HUDEP-2 (cell line): ENCODE measurements at regions not wholly inside any gene's neighbourhood (a gene's known extent, or its start where the extent isn't known, plus 50 kb on each side); places are given as distances from the start of the nearest gene placed in this dataset.
"Not testable (repeated sequence)": the region's sequence is repeated elsewhere in the genome, so short reads cannot be mapped to it uniquely, and the experiment has no call there.

Experiments
- DNase-seq, 76 experiments: peaks; one replicate each; lab custom pipeline; 2025; ENCODE audit not compliant: unreplicated experiment in 76 of 76; lab: John Stamatoyannopoulos, UW

DNA sequence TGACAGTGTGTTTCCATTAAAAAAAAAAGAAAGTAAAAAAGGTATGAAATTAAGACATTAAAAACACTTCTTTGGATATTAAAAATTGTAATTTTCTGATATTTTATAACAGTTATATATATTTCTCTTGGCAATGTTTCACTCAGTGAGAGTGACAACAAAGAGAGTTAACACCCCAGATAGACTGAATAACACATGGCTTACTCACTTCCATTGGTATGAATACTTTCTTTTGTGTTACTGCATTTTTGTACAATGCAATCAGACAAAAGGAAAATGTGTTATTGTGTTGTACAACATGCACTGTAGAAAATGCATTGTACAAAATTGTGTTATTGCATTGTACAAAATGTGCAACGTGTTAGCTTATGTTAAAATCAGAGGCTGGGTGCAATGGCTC, 676.6 kb upstream of the AMELY start:
- not testable (repeated sequence) for DNase-seq

DNA sequence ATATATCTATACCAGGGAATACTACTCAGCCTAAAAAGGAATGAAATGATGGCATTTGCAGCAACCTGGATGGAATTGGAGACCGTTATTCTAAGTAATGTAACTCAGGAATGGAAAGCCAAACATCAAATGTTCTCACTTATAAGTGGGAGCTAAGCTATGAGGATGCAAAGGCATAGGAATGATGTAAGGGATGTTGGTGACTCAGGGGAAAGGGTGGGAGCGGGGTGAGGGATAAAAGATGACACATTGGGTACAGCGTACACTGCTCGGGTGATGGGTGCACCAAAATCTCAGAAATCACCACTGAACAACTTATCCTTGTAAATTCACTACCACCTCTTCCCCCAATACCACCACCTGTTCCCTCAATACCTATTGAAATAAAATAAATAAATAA, 651.0 kb upstream of the AMELY start:
- DNase-seq: no peak

DNA sequence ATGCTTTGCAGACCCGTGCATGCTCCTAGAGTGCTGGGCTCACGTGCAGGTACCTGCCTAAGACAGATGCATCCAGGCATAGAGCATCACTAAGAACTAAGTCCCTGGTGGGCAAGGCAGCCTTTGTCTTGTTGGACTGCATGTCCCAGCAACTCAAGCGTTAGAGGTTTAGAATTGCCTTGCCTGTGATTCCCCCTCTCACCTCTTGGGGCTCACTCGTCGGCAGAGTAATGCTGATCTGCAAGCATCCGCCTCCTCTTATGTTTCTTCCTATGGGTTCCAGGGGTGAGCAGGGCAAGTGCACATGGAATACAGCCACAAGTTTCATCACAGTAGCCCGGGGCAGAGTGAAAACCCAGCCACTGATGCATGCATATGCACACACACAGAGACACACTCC, 646.1 kb upstream of the AMELY start:
- no peak for DNase-seq

DNA sequence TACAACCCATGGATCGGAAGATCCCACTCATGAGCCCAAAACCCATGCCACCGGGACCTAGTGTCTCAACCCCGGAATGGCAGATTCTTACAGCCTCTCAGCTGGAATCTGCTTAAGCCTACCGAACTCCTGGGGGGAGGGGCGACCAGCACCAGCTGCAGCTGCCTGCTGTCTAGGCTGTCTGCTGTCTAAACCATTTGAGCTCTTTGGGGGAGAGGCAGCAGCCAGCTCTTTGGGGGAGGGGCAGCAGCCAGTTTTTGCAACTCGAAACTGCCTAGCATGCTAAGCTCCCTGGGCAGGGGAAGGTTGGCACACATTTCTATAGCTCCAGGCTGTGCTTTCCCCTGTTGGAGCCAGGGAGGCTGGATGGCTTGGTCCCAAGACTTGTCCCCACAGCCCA, 643.5 kb upstream of the AMELY start:
- DNase-seq: no peak

DNA sequence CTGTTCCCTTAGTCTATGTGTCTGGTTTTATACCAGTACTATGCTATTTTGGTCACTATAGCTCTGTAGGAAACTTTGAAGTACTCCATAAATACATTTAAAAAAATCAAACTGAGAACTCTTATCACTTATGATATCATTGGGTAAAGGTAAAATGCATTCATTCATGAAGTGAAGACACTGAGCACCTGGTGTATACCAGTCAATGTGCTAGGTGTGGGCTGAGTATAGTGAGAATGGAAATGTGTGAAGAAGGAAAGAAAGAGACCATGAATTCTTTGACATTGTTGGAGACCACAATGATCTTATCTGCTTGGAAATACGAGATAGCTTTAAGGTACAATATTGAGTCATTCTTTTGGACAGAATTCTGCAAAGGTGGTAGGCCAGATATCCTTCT, 633.5 kb upstream of the AMELY start:
- DNase-seq: no peak

DNA sequence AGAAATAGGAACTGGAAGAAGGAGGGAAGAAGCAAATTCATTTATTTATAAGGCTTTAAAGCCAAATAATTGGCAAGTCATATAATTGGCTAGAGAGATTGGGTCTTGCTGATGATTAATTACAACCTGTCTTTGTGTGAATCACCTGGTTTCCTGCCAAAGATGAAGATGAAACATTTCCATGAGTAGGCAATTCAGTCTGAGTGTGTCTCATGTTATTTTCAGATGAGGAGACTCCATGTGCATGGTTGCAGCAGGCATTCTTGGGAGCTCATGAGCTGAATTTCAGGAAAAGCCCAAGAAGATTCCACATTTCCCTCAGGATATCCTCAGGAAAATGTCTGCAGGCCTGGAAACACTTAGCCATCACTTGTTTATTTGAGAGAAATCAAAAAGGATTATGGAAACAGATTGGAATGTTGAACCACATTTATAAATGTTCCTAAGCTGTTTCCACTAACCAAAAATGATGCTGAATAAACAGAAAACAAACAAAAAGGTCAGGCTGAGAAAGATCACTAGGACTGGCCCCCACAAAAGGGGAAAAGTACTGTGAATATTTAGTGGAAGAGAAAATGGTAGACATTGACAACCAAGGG, 632.7 kb upstream of the AMELY start:
- DNase-seq: no peak

DNA sequence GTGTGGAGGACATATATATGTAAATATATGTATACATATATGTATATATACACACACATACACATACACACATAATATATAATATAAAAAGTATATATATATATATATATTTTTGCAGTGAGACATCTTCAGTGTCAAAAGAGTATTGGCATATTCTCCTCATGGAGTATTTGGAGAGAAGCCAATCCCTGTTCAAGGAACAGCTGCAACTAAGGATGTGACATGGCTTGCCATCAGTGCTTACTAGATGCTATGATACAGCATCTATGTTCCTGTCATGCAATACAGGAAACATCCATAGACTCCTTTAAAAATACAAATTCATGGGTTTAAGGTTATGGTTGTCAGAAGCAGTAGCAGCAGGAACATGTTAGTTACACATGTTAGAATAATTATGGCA, 632.0 kb upstream of the AMELY start:
- no peak for DNase-seq

DNA sequence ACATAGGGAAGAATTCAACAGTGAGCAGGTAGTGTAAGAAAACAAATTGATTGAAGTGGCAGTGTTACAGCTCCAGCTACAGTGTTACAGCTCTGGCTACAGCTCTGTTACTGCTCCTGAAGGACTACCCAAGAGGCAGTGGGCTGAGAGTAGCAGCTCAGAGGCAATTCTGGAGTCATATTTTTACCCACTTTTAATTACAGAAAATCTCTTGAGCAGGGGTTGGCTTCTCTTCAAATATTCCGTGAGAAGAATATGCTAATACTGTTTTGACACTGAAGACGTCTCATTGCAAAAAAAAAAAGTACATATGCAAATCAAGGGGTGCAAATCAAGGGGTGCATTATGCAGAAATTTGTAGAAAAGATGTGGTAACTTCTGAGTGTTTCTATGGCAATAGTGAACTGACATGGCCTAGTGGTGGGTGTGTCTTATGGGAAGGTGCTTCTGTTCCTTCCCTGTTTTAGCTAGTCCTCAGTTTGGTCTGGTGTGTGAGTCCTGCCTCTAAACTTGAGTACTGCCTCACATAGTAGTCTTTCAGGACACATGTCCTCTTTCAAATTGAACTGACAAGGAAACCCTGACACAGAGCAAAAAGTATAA, 630.8 kb upstream of the AMELY start:
- no peak for DNase-seq

DNA sequence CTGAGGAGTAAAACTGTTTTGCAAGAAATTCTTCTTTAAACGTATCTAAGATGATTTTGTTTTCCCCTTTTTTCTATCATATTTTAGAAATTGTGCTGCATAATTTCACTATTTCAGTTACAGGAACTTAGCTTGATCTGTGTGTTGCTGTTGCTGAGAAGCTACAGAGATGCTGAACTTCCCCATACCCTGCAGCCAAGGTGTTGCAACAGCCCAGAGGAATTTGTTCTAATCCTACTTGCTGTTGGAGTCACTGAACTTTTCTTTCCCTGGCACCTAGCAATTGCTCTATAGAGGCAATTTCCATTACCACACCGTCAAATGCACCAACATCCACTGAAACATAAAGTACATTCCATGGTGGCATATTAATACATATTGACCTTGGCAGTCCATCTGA, 617.8 kb upstream of the AMELY start:
- no peak for DNase-seq

DNA sequence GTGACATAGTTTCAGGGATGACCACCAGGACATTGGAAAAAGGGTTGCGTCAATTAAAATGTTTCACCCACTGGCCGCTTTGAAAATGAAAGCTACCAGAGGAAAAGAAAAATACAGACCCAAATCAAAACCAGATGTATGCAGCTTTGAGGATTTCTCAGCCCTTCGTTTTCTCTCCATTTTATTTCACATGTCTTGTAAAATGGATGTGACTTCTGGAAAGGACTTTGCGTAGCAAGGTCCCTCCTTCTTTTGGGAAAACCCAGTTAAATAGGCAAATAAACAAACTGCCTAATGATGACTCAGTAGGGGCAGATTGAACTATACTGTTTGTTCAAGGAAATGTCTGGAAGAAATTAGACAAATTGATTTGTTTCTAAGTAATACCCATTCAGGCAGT, 616.0 kb upstream of the AMELY start:
- not testable (repeated sequence) for DNase-seq

DNA sequence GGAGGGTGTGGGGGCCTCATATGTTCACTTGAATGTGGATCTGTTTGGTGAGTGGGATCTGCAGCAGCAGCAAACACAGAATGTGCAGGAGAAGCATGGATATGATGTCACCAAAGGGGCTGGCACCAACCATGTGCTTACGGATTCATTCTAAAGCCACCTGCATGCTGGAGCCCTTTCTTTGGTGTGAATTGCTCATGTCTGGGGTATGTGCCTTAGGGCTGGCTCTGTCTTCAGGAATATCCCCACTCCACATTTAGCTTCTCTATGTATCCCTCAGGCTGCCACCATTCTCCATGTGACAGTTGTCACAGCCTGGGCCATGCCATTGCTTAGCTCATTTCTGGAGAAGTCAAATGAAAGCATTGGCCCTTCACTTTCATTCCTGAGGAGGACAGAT, 606.8 kb upstream of the AMELY start:
- no peak for DNase-seq

DNA sequence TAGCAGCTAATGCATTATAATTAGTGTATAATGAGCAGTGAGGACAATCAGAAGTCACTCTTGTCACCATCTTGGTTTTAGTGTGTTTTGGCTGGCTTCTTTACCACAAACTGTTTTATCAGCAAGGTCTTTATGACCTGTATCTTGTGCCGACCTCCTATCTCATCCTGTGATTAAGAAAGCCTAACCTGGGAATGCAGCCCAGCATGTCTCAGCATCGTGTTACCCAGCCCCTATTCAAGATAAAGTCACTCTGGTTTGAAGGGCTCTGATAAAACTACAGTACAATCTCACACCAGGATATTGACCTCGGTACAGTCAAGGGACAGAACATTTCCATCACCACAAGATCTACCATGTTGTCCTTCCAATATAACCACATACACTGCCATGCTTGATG, 604.7 kb upstream of the AMELY start:
- no peak for DNase-seq

DNA sequence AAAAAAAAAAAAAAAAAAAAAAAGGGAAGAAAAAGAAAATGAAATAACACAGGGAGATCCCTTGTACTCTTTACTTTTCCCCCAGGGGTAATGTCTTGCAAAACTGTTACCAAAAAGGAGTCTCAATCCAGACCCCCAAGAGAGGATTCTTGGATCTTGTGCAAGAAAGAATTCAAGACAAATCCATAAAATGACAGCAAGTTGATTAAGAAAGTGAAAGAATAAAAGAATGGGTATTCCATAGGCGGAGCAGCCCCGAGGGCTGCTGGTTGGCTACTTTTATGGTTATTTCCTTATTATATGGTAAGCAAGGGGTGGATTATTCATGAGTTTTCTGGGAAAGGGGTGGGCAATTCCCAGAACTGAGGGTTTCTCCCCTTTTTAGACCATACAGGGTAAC, 604.3 kb upstream of the AMELY start:
- DNase-seq: no peak

DNA sequence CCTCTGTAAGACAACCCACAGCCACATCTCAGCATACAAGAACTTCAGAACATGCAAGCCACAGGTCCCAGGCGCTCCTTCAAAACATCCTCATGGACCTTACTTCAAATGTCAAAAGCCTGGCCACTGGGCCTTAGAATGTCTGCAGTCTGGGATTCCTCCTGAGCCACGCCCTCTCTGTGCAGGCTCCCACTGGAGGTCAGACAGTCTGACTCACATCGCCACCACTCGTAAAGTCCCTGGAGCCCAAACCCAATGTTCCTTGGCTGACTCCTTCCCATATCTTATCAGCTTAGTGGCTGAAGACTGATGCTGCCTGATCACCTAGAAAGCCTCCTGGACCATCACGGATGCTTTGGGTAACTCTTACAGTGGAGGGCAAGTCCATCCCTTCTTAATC, 591.3 kb upstream of the AMELY start:
- DNase-seq: no peak

DNA sequence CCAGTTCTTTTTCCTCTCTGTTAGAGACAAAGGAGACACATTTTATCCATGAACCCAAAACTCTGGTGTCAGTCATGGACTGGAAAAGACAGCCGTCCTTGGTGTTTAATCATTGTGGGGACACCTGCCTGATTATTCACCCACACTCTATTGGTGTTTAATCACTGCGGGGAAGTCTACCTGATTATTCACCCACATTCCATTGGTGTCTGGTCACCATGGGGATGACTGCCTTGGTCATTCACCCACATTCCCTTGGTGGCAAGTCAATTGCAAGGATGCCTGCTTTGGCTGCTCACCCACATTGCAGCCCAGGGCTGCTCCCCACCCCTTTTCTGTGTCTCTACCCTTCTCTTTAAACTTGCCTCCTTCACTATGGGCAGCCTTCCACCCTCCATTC, 589.7 kb upstream of the AMELY start:
- no peak for DNase-seq

DNA sequence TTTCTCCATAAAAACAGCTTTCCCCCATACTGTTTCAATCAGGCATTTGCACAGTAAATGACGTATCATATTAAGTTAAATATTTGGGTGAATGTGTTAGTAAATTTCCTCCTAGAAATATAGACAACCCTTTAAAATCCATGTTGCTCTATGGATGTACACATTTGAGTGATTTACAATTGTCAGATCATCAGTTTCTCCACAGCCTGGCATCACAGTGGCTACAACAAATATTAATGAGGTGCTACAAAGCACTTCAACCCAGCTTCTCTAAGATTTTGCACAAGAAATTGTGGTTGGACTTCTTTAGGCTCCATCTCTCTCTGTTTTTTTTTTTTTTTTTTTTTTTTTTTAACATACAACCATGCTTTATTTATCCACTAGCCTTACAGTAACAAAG, 584.4 kb upstream of the AMELY start:
- no peak for DNase-seq

DNA sequence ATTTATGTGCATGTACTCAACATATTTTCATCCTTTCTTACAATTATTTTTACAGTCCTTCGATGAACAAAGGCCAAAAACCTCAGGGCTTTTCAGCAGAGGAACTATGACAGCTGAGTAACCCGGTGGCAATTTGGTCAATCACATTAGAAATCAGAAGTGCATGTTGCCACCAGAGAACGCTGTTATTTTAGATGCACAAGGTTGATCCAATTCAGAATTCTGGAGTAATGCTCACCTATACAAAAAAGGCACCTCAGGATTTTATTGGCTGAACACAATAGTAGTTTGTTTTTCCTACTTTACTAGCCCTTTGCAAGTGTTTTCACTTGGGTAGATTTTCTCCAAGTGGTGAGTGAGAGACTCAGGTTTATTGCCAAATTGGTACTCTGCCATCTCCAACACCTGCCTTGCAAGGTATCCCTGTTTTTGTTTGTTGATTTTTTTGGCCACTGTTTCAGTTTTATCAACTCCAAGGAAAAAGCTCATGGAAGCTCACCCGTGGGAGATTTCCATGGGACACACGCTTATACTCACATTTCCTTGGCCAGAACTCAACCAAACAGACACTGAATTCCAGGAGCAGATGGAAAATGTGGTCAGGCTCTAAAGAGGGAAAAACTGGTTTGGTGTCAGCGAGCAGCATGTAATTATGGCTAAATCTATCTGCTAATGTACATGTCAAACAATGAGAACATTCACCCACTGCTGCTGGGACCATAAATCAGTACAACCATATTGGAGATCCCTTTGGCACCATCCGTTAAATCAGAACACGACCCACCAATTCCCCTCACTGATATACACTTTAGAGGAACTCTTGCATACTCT, 573.1 kb upstream of the AMELY start:
- DNase-seq: not testable (repeated sequence)

DNA sequence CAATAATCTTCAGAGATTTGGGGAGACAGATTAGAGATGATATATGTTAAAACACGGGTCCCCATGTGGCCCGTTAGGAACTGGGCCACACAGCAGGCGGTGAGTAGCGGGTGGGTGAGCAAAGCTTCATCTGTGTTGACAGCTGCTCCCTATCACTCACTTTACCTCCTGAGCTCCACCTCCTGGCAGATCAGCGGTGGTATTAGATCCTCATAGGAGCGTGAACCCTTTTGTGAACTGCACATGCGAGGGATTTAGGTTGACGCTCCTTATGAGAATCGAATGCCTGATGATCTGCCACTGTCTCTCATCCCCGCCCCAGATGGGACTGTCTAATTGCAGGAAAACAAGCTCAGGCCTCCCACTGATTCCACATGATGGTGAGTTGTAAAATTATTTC, 560.4 kb upstream of the AMELY start:
- DNase-seq: no peak

DNA sequence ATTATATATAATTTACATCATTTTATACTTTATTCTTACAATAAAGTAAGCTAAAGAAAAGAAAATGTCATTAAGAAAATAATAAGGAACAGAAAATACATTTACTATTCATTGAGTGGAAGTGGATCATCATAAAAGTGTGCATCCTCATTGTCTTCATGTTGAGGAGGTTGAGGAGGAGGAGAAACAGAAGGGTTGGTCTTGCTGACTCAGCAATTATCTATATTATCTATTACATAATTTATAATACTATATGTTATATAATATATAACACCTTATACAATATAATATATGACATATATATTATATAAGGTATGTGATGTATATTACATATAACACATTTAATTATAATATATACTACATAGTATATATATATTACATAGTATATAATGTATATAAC, 558.5 kb upstream of the AMELY start:
- no peak for DNase-seq

DNA sequence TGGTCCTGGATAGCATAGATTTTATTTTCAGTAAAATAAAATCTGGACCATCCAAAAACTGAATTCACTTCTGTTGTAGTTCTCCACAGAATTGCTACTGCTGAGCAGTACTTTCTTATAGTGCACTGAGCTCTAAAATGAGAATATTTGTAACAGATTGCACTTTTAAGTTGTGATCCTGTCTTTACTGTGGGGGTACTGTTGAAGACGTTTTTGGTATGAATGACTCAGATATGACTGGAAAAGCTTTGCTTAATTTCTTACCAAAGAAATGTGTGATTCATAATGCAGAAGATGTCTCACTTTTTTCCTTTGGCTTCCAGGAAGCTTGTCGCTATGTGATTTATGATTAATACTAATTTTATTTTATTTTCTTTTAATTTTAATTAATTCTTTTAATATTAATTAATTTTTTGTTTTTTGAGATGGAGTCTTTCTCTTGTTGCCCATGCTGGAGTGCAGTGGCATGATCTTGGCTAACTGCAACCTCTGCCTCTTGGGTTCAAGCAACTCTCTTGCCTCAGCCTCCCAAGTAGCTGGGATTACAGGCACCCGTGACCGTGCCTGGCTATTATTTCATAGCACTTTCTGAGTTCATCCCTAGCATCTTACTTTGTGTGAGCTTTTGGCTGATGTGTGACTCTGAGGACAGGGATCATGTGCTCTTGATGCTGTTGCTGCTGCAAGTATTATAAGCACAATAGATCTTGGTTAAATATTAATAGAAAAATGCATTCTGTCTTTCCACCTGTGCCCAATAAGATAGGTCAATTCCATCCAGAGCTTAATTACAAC, 557.6 kb upstream of the AMELY start:
- no peak for DNase-seq

DNA sequence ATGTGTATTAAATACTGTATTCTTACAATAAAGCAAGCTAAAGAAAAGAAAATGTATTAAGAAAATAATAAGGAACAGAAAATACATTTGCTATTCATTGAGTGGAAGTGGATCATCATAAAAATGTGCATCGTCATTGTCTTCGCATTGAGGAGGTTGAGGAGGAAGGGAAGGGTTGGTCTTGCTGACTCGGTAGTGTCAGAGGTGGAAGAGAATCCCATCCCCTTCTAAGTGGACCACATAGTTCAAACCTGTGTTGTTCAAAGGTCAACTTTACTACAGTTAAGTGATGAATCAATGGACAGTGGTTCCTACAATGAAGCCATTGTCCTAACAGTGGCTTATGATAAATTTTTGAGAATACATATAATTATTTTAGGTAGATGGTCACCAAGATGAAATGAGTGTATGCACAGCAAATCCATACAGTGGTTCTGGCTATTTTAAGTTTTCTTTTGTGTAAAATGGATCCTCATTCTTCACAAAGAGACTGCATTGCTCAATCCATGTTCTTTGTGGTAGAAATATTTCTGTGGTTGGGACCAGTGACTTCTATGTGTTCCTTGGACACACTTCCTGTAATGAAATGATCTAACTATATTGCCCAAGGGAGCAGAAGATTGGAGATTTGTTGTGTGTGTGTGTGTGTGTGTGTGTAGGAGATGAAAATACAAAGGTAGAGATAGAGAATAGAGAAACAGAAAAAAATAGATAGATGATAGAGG, 556.4 kb upstream of the AMELY start:
- no peak for DNase-seq
